ENCODE measurements at regions not wholly inside any gene's neighbourhood (a gene's known extent, or its start where the extent isn't known, plus 50 kb on each side); places are given as distances from the start of the nearest gene placed in this dataset.

DNA sequence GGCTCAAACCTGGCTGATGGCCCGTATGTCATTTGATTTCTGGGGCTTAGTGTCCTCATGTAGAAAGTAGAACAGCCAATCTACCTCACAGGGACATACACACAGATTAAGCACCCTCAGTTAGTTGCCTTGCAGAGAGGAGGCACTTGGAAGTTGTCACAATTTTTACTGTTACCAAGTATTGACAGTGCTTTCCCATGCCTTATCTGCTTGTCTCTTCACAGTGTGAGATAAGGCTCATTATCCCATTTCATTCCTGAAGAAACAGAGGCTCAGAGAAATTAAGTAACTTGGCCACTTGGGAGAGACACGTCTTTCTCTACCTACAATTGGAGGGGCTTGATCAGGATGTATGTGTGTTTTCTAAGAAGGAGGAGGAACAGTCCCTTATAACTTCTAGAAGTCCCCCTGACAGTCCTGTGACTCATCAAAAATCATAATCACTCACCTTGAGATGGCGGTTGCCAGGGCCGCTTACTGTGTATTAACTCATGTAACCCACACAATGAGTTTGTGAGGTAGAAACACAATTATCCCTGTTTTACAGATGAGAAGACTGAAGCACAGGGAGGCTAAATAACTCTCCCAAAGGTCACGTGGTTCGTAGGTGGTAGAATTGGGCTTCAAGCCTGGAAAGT lies 56.9 kb upstream of the LHX1 start:
- TF ChIP-seq EZH2 (IDR thresholded peaks at IDR 0.05; ENCODE audit: borderline replicate concordance, insufficient read depth, low read depth, low read length, poor library complexity, severe bottlenecking), result no peak
- TF ChIP-seq, protein P1, sequence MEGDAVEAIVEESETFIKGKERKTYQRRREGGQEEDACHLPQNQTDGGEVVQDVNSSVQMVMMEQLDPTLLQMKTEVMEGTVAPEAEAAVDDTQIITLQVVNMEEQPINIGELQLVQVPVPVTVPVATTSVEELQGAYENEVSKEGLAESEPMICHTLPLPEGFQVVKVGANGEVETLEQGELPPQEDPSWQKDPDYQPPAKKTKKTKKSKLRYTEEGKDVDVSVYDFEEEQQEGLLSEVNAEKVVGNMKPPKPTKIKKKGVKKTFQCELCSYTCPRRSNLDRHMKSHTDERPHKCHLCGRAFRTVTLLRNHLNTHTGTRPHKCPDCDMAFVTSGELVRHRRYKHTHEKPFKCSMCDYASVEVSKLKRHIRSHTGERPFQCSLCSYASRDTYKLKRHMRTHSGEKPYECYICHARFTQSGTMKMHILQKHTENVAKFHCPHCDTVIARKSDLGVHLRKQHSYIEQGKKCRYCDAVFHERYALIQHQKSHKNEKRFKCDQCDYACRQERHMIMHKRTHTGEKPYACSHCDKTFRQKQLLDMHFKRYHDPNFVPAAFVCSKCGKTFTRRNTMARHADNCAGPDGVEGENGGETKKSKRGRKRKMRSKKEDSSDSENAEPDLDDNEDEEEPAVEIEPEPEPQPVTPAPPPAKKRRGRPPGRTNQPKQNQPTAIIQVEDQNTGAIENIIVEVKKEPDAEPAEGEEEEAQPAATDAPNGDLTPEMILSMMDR (IDR thresholded peaks at IDR 0.05), result no peak

All from B cell (primary cell).